Breast epithelium (tissue), 4 donors: ENCODE measurements at regions not wholly inside any gene's neighbourhood (a gene's known extent, or its start where the extent isn't known, plus 50 kb on each side); places are given as distances from the start of the nearest gene placed in this dataset.

Experiments
- DNase-seq, 2 donors: peaks; one replicate each; pipeline ENCODE4 v3.0.0-alpha.2; 2019; ENCODE audit warnings: low spot score in 2 of 2
- H3K27ac ChIP-seq, 2 donors: fragments of 200-600 bp; sonication (generic) in 1 of 2; one replicate each; pipeline ENCODE4 v1.5.1; 2016 to 2019; ENCODE audit warnings: mild to moderate bottlenecking in 1 of 2
- H3K27me3 ChIP-seq, 2 donors: fragments of 200-600 bp; sonication (generic) in 1 of 2; one replicate each; pipeline versions ENCODE4 v1.5.1 to v1.6.0; 2017 to 2019; ENCODE audit warnings: control low read depth in 1 of 2, mild to moderate bottlenecking in 1 of 2
- H3K36me3 ChIP-seq: fragments of 200-600 bp; one replicate; pipeline ENCODE4 v1.5.1; 2019
- H3K4me1 ChIP-seq, 2 donors: fragments of 200-600 bp; sonication (generic); one replicate each; pipeline ENCODE4 v1.5.1; 2016 to 2019; ENCODE audit warnings: control low read depth in 1 of 2
- H3K4me3 ChIP-seq, 3 donors: fragments of 200-600 bp; sonication (generic); 1 replicate in 2 of 3; 2 replicates in 1 of 3; pipeline ENCODE4 v1.5.1; 2016 to 2019; ENCODE audit warnings: mild to moderate bottlenecking in 3 of 3, moderate library complexity in 2 of 3
- H3K9me3 ChIP-seq, 2 donors: fragments of 200-600 bp; sonication (generic) in 1 of 2; one replicate each; pipeline ENCODE4 v1.5.1; 2016 to 2019; ENCODE audit warnings: control low read depth in 1 of 2
- CTCF ChIP-seq, 3 donors: fragments of 450-650 bp; IDR thresholded peaks; one replicate each; pipeline ENCODE4 v1.5.1; 2016 to 2017; ENCODE audit warnings: antibody characterized with exemption in 3 of 3, mild to moderate bottlenecking in 3 of 3, moderate library complexity in 3 of 3
- POLR2A ChIP-seq: fragments of 450-650 bp; IDR thresholded peaks from one replicate; pipeline ENCODE4 v1.6.1; 2016; ENCODE audit warnings: antibody characterized with exemption, mild to moderate bottlenecking, moderate library complexity
- POLR2AphosphoS5 ChIP-seq, 3 donors: sonication (generic); formaldehyde crosslinking; IDR thresholded peaks; one replicate each; pipeline ENCODE4 v1.6.1; 2017; ENCODE audit warnings: antibody characterized with exemption in 3 of 3
- intact Hi-C: fragments of 100-400 bp; cut with DNase I; formaldehyde crosslinking; loops from one replicate; pipeline ENCODE4 v1.15.1; 2023; ENCODE audit warnings: low total_unique reads

- intact Hi-C loops, result no loop called here
- Histone ChIP-seq H3K9me3 (no peaks in the 10 kb centered on the region), H3K4me3 (no peak overlapping the region), H3K36me3 (no peaks in the 10 kb centered on the region), H3K4me1 (no peaks in the 10 kb centered on the region), H3K27ac (no peak overlapping the region), H3K27me3 (no peaks in the 10 kb centered on the region)
- TF ChIP-seq CTCF (IDR thresholded peaks at IDR 0.05), result no peak
- TF ChIP-seq POLR2A, result no peak
- TF ChIP-seq POLR2AphosphoS5 (IDR thresholded peaks at IDR 0.05), result no peak
- no peak for DNase-seq
Measured at GRCh38 chr2:52710810-52711618, 1056.6 kb upstream of the CHAC2 start.

- Histone ChIP-seq H3K27me3 (no peaks in the 10 kb centered on the region), H3K4me1 (no peaks in the 10 kb centered on the region), H3K27ac (no peak overlapping the region), H3K4me3 (no peak overlapping the region), H3K9me3 (no peaks in the 10 kb centered on the region), H3K36me3 (no peaks in the 10 kb centered on the region)
- intact Hi-C loops, result no loop called here
- no peak for DNase-seq
- TF ChIP-seq CTCF (IDR thresholded peaks at IDR 0.05), result no peak
- no peak for TF ChIP-seq POLR2AphosphoS5 (IDR thresholded peaks at IDR 0.05)
- no peak for TF ChIP-seq POLR2A
Measured at GRCh38 chr2:52704251-52704650, 1063.4 kb upstream of the CHAC2 start.

GRCh38 chr2:52703004-52703403, 1064.6 kb upstream of the CHAC2 start:
- no peak for TF ChIP-seq POLR2AphosphoS5 (IDR thresholded peaks at IDR 0.05)
- no peak for TF ChIP-seq POLR2A
- TF ChIP-seq CTCF (IDR thresholded peaks at IDR 0.05), result no peak
- no peaks in the 10 kb centered on the region for H3K4me1 ChIP-seq
- intact Hi-C loops, result no loop called here
- H3K27me3 ChIP-seq, result no peaks in the 10 kb centered on the region
- no peaks in the 10 kb centered on the region for H3K36me3 ChIP-seq
- H3K27ac ChIP-seq, result no peak overlapping the region
- H3K4me3 ChIP-seq, result no peak overlapping the region
- no peak for DNase-seq
- H3K9me3 ChIP-seq, result no peaks in the 10 kb centered on the region

- Histone ChIP-seq H3K4me3 (no peak overlapping the region), H3K4me1 (no peaks in the 10 kb centered on the region), H3K36me3 (no peaks in the 10 kb centered on the region), H3K27me3 (no peaks in the 10 kb centered on the region), H3K27ac (no peak overlapping the region), H3K9me3 (no peaks in the 10 kb centered on the region)
- intact Hi-C loops, result no loop called here
- TF ChIP-seq POLR2AphosphoS5 (IDR thresholded peaks at IDR 0.05), result no peak
- TF ChIP-seq POLR2A, result no peak
- no peak for TF ChIP-seq CTCF (IDR thresholded peaks at IDR 0.05)
- DNase-seq, result no peak
Measured at GRCh38 chr2:52698408-52698807, 1069.2 kb upstream of the CHAC2 start.

GRCh38 chr2:52697690-52698089, 1069.9 kb upstream of the CHAC2 start:
- Histone ChIP-seq H3K9me3 (no peaks in the 10 kb centered on the region), H3K4me3 (no peak overlapping the region), H3K27me3 (no peaks in the 10 kb centered on the region), H3K27ac (no peak overlapping the region), H3K36me3 (no peaks in the 10 kb centered on the region), H3K4me1 (no peaks in the 10 kb centered on the region)
- intact Hi-C loops, result no loop called here
- TF ChIP-seq POLR2AphosphoS5 (IDR thresholded peaks at IDR 0.05) (no peak), CTCF (IDR thresholded peaks at IDR 0.05) (no peak), POLR2A (no peak)
- DNase-seq, result no peak
